Upper lobe of right lung (tissue), 1 donor: ENCODE measurements at regions not wholly inside any gene's neighbourhood (a gene's known extent, or its start where the extent isn't known, plus 50 kb on each side); places are given as distances from the start of the nearest gene placed in this dataset.

Experiments used
- ATAC-seq: fragments of 200-7000 bp; cut with Tn5 transposase; one replicate; pipeline ENCODE4 v1.9.1; 2020; ENCODE audit warnings: mild to moderate bottlenecking, moderate library complexity
- DNase-seq: peaks from one replicate; pipeline ENCODE4 v3.0.0-alpha.2; 2020
- H3K27ac ChIP-seq: fragments of 200-600 bp; one replicate; pipeline ENCODE4 v1.8.0; 2022
- H3K27me3 ChIP-seq: fragments of 200-600 bp; one replicate; pipeline ENCODE4 v1.8.0; 2022; ENCODE audit warnings: mild to moderate bottlenecking
- H3K36me3 ChIP-seq: fragments of 200-600 bp; one replicate; pipeline ENCODE4 v1.8.0; 2022
- H3K4me1 ChIP-seq: fragments of 200-600 bp; one replicate; pipeline ENCODE4 v1.8.0; 2022
- H3K4me3 ChIP-seq: fragments of 200-600 bp; one replicate; pipeline ENCODE4 v1.8.0; 2022; ENCODE audit warnings: mild to moderate bottlenecking
- H3K9me3 ChIP-seq: fragments of 200-600 bp; one replicate; pipeline ENCODE4 v1.8.0; 2022
- CTCF ChIP-seq: fragments of 200-600 bp; IDR thresholded peaks from one replicate; pipeline ENCODE4 v1.8.0; 2022; ENCODE audit warnings: antibody characterized with exemption
- intact Hi-C: fragments of 100-400 bp; cut with DNase I; formaldehyde crosslinking; loops from one replicate; pipeline ENCODE4 v1.11.0; 2022
- donor health status: DM: no; HTN: yes; CAD: no; lungs with severe emphysema.

DNA sequence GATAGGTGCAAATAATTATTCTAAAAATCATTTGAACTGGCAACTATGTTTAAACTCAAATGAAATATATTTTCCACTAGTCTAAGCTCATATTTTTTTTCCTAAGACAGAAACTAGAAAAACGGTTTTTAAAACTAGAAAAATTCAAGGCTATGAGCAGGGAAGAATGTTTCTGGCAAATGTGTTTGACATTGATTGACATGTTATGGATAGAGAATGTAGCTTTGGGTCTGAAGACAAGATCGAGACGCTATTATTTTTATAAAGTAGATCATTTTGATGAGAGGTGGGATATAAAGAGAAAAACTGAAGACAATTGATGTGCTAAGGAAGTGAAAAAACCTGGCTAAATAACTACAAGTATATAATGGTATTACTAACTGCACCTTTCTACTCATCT, 415.2 kb downstream of the GABRB3 start:
- no peak for TF ChIP-seq CTCF
- H3K4me3 ChIP-seq, result no peak overlapping the region
- H3K4me1 ChIP-seq, result no peaks in the 10 kb centered on the region
- H3K9me3 ChIP-seq, result no peaks in the 10 kb centered on the region
- no peaks in the 10 kb centered on the region for H3K27me3 ChIP-seq
- intact Hi-C loops, result no loop called here
- H3K36me3 ChIP-seq, result no peaks in the 10 kb centered on the region
- no peak for ATAC-seq
- no peak overlapping the region for H3K27ac ChIP-seq
- no peak for DNase-seq

DNA sequence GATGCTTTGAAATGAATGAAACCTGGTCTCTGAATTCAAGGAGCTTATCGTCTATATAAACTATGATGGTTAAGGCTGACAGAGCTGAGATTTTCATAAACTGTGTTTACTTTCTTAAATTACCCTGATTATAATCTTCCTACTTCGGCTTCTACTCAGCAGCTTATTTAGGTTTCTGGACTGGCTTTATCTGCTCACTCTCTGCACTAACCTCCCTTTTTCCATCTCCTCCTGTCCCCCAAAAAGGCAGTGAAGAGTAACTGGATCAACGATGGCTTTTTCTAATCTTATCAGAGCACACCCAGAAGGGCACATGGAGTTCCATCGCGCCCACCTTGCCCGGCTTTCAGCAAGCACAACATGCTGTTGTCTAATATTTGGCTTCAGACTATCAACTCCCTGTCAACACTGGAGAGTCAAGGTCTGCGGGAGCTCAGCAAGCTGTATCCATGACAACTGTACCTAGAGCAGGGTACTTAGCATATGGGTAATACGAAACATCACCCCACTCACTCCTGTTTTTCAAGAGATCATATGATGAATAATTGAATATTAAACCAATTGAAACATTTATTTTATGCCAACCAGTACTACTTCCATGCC, 417.3 kb downstream of the GABRB3 start:
- intact Hi-C loops, result no loop called here
- Histone ChIP-seq H3K4me3 (no peak overlapping the region), H3K27me3 (no peaks in the 10 kb centered on the region), H3K4me1 (no peaks in the 10 kb centered on the region), H3K36me3 (no peaks in the 10 kb centered on the region), H3K27ac (no peak overlapping the region), H3K9me3 (no peaks in the 10 kb centered on the region)
- ATAC-seq, result no peak
- no peak for DNase-seq
- TF ChIP-seq CTCF, result no peak

GRCh38 chr15:26352909-26353308, 420.0 kb downstream of the GABRB3 start:
- no peaks in the 10 kb centered on the region for H3K27me3 ChIP-seq
- ATAC-seq (no peak), DNase-seq (no peak)
- H3K36me3 ChIP-seq, result no peaks in the 10 kb centered on the region
- intact Hi-C loops, result no loop called here
- no peaks in the 10 kb centered on the region for H3K4me1 ChIP-seq
- H3K27ac ChIP-seq, result no peak overlapping the region
- TF ChIP-seq CTCF, result no peak
- no peak overlapping the region for H3K4me3 ChIP-seq
- H3K9me3 ChIP-seq, result no peaks in the 10 kb centered on the region

- H3K4me3 ChIP-seq, result no peak overlapping the region
- no peaks in the 10 kb centered on the region for H3K4me1 ChIP-seq
- no peaks in the 10 kb centered on the region for H3K27me3 ChIP-seq
- no peaks in the 10 kb centered on the region for H3K36me3 ChIP-seq
- intact Hi-C loops, result no loop called here
- H3K27ac ChIP-seq, result no peak overlapping the region
- DNase-seq (no peak), ATAC-seq (no peak)
- H3K9me3 ChIP-seq, result no peaks in the 10 kb centered on the region
- TF ChIP-seq CTCF, result no peak
Observed at GRCh38 chr15:26352406-26352805, 420.5 kb downstream of the GABRB3 start.

DNA sequence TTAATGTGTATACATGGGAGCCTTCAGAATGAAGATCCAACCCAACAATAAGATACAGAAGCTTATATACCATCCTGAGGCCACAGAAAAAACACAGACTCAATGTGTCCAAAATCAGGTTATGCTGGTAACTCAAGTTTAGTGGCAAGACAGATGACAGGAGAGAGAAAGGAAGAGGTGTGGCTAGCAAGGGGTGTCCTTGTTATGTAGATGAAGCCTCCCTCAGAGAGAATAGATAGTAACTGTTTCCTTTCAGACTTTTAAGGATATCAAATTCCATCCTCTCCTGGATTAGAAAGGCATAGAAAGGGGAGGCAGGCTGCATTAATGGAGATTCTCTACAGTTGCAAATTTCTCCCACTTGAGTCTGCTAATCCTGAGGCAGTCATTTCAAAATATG, 447.4 kb downstream of the GABRB3 start:
- TF ChIP-seq CTCF, result no peak

DNA sequence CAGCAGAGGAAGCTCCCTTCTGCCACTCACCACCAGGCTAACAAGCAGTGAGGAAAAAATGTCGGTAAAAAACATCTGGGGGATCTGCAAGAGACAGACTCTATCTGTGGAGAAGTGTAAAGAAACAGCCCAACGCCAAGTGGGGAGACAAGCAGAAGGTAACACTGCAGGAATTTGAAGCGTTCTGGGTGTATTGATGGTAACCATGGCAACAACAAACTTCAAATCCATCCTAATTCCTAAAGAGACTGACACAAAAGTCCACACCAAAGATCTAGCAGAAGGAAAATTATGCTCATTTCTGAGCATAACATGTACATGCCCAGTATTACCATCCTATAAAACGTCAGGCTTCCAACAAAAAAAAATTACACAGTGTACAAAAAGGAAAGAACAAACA, 449.3 kb downstream of the GABRB3 start:
- no peak overlapping the region for H3K4me3 ChIP-seq
- H3K4me1 ChIP-seq, result no peaks in the 10 kb centered on the region
- no peak for TF ChIP-seq CTCF
- no peaks in the 10 kb centered on the region for H3K36me3 ChIP-seq
- intact Hi-C loops, result no loop called here
- DNase-seq (no peak), ATAC-seq (no peak)
- H3K27ac ChIP-seq, result no peak overlapping the region
- H3K9me3 ChIP-seq, result no peaks in the 10 kb centered on the region
- no peaks in the 10 kb centered on the region for H3K27me3 ChIP-seq

More for the DNA sequence above, 447.4 kb downstream of the GABRB3 start:
- Histone ChIP-seq H3K9me3 (no peaks in the 10 kb centered on the region), H3K36me3 (no peaks in the 10 kb centered on the region), H3K27me3 (no peaks in the 10 kb centered on the region), H3K4me3 (no peak overlapping the region), H3K27ac (no peak overlapping the region), H3K4me1 (no peaks in the 10 kb centered on the region)
- intact Hi-C loops, result no loop called here
- no peak for DNase-seq
- ATAC-seq, result no peak
